B cell (primary cell): ENCODE measurements at regions not wholly inside any gene's neighbourhood (a gene's known extent, or its start where the extent isn't known, plus 50 kb on each side); places are given as distances from the start of the nearest gene placed in this dataset.

Experiments used
- EZH2 ChIP-seq: IDR thresholded peaks from 2 replicates; pipeline ENCODE4 v1.6.1; 2012; ENCODE audit warnings: borderline replicate concordance, low read depth, mild to moderate bottlenecking, moderate library complexity, low read length; ENCODE audit not compliant: insufficient read depth, poor library complexity, severe bottlenecking
- TF ChIP-seq, protein P1 (sequence below): fragments of 200-600 bp; IDR thresholded peaks from one replicate; pipeline ENCODE4 v1.8.0; 2022; ENCODE audit warnings: antibody characterized with exemption, mild to moderate bottlenecking

DNA sequence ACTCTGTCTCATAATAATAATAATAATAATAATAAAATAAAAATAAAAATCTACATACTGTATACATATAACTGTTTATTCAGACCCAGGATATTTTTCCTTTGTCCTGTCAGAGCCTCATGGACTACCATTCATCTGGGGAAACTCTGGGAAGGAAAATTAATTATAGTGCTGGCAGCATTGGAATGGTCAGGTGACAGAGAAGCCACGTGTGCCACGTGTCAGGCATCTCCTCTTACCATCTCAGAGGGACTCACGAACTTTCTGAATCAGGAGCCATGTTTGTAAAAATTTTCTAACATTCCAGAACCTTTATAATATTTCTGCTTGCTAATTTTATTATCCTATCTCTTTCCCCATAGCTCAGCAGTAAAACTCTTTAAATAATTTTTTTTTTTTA, 97.8 kb upstream of the HNRNPU start:
- TF ChIP-seq, protein P1, sequence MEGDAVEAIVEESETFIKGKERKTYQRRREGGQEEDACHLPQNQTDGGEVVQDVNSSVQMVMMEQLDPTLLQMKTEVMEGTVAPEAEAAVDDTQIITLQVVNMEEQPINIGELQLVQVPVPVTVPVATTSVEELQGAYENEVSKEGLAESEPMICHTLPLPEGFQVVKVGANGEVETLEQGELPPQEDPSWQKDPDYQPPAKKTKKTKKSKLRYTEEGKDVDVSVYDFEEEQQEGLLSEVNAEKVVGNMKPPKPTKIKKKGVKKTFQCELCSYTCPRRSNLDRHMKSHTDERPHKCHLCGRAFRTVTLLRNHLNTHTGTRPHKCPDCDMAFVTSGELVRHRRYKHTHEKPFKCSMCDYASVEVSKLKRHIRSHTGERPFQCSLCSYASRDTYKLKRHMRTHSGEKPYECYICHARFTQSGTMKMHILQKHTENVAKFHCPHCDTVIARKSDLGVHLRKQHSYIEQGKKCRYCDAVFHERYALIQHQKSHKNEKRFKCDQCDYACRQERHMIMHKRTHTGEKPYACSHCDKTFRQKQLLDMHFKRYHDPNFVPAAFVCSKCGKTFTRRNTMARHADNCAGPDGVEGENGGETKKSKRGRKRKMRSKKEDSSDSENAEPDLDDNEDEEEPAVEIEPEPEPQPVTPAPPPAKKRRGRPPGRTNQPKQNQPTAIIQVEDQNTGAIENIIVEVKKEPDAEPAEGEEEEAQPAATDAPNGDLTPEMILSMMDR, result no peak
- TF ChIP-seq EZH2, result no peak
